ENCODE measurements at regions not wholly inside any gene's neighbourhood (a gene's known extent, or its start where the extent isn't known, plus 50 kb on each side); places are given as distances from the start of the nearest gene placed in this dataset.

DNA sequence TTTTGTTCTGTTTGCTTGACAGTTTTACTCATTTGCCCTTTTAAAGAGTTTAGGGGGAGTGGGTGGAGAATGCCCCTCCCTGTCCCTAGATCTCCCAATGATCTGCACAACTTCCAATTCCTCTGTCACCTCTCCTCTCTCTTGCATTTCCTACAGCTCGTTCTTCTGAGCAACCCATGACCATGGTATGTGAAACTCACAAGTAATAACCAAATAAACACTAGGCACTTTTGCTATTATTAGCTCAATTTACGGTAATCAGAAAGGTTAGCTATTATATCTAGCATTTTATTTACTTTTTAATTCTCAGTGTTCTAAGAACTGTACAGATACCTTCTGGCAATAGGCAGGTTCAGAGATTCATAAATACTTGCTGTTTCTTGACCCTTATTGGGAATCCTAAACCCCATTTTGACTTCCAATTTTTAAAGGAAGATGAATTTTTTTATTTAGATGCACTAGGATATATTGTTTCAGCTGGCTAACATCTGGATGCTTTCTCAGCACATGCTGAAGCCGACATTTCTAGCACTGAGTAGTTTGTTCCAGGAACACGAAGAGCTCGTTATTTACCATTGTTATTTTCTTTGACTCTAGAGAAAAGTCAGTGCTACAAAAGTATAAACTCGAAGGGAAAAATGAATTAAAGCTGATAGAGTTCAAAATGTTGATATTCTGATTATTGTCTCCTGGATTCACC is 194.7 kb upstream of the TLL1 start:
- DNase-seq = no peak

DNA sequence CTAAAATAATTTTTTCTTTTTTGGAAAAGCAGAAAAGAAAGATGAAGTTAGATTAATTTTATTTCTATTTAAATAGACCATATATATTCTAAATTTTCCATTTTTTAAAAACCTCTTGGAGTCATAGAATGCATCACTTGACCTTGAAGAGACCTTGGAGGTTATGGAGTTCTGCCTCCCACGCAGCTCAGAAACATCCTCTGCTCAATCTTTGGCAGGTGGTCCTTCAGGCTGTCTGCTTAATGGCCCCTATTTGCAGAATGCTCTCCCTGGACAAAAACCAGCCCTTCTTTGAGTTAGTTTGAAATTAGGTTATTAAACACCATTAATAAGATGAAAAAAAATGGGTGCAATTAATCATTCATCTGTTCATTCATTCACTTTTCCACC is 194.1 kb upstream of the TLL1 start:
- no peak for DNase-seq

DNA sequence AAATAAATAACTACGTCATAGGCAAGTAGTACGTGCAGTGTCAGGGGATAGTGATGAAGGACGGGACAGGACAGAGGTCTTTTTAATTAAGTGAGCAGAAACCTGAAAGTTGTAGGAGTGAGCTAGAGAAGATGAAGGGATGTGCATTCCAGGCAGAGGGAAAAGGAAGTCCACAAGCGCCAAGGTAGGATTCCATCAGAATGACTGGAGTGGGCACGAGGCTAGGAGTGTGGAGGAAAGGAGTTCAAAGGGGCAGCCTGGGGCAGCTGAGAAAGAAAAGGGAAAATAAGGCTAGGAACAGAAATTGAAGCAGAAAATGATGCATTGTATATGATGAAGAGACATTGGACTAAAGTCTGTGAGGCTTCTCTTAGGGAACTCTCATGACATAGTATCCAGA is 192.2 kb upstream of the TLL1 start:
- DNase-seq = no peak

DNA sequence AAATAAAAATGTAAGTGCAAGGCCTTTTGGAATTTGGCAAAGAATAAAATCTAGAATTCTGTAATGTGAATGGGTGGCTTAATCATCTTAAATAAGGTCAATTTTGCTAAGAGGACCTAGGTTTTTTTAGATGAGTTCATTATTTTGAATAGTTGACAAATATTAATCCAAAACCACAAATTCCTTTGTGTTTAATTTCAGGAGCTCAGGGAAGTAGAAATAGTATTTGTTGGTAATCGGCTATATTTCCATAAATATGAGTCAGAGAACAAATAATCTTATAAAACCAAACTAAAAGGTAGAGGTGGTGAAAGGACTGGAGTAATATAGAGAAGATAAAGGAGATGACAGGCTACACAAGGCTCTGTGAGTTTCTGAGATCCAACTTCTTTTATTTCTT is 190.4 kb upstream of the TLL1 start:
- DNase-seq = no peak

DNA sequence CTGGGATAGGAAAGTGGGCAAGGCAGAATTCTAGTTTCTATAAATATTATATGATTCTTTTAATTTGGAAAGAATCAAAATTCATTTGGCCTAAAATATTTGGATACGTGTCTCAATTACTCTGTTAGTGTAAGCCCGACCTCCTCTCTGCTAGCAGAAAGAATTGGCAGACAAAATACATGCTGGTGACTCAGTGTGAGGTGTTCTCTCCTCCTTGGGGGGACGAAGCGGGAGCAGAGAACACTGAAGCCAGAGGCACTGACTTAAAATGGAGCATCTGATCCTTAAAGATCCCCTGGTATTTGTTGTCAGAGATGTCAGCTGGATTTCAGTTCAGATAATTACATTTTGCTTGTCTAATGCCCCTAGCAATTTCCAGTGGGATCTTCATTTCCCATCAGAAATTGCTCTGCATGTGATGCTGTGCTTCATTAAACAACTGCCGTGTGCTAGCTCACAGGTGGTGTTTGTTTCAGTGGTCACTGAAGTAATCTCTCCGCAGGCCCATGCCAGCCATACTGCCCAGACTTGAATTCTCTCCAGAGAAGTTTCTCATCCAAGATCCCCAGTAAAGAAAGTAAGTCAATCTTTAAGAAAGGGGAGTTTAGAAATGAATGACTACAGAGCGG is 188.7 kb upstream of the TLL1 start:
- DNase-seq = no peak

DNA sequence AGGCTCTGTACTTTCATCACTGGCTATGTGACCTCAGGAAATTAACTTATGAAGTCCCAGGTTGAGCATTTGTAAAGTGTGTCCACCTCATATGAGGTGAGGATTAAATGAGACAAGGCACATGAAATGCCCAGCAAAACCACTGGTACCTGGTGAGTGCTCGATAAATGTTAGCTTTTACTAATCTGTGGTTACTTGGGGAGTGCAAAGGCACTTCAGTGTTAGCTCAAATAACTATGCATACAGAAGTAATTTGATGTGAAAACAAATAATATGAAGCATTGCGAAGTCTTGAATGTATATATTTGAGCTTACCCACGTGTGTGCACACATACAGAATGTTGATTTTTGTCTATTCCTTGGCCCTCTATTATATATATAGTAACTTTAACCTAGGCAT is 186.3 kb upstream of the TLL1 start:
- DNase-seq = no peak

DNA sequence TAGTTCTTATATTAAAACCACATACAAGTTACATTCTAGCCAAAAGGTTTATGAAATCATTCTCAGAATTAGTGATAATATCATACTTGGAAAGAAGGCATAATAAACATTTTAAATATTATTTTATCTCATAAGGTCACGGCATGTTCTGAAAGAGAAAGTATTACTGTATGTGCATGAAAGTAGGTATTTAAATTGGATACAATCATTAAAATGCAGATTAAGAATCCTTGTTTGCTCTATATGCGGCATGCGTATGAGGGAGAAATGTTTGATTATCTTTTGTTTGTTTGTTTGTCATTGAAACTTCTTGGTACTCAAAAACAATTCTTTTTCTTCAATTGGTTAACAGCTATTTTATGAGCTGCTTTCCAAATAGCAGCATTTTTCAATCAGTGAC is 183.9 kb upstream of the TLL1 start:
- no peak for DNase-seq

DNA sequence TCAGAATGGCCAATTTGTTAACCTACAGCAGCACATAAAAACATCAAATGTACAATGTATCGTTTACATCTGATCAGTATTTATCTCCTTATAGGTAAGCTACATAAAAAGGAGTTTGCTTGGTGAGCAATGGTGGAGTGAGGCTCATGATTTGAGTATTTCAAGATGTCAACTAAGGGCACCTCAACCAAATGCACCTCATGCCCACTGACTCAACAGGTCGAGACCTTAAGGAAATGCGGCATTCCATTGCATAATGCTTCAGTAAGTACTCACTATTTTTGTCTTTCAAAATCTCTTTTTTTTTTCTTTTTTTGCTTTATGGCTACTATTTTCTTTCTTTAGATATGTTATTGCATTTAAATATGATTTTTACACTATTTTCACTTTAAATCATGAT is 181.0 kb upstream of the TLL1 start:
- no peak for DNase-seq

DNA sequence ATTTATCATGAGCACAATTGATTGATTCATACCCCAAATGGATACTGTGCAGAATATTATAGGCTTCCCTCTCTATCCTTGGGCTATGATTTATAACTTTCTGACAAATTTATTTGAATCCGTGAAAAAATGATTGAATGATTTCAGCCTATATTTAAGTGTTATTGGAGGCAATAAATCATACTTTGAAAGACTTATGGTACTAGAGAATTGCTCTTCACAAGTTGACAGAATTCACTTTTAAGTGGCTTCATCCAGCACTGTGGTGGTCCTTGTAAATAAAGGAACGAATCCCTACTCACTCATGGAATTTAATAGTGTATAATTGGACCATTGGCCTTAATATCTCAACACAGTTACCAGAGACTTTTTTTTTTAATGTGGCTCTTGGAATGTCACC is 174.8 kb upstream of the TLL1 start:
- no peak for DNase-seq

DNA sequence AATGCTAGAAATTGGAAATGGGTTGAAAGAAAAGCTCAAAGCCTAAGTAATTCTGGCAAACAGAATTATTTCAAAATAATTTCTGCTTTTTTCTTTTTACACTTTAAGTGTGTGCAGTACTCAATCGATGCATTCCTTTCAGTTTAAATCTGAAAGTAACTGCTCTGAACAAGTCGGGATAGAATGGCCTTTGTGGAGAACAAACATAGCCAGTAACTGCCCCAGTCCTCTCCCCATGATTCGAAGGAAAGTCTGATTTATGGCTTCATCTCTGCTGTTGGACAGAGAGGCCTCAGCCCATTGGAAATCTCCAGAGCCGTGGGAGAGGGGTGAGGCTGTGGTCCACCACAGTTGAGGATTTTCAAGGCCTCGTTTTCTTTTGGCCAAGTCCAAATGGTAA is 174.0 kb upstream of the TLL1 start:
- DNase-seq = no peak

DNA sequence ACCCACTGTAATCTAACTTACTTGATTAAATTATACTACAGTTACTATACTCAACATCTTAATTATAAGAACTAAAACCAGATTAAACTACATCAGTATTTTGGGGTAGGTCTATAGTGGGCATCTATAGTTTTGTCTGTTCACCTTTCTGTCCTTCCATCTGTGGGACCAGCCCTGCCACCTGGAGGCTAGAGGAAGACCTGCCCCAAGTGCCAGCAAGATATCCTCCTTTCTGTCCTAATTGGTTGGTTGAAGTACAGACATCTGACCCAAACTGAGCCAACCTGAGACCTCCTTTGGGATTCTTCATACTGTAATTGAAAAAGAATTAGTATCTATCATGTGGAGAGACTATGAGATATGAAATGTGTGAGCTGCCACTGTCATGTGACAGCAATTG is 172.2 kb upstream of the TLL1 start:
- peak in 1 of 2 donors; percentile 15 for DNase-seq

DNA sequence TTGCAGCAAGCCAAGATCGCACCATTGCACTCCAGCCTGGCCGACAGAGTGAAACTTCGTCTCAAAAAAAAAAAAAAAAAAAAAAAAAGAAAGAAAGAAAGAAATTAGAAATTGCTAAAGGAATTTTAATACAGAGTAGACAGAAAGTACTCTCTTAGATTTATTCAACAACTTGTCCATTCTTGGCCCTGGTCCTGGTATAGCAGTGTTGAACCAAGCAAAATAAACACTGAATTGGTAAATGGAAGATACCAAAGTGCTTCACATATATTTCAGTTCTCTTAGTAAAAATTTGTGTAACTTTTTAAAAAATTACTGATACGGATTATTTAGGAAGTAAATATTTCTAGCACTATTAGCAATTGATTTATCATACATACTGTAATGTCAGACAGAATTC is 165.9 kb upstream of the TLL1 start:
- DNase-seq = no peak

DNA sequence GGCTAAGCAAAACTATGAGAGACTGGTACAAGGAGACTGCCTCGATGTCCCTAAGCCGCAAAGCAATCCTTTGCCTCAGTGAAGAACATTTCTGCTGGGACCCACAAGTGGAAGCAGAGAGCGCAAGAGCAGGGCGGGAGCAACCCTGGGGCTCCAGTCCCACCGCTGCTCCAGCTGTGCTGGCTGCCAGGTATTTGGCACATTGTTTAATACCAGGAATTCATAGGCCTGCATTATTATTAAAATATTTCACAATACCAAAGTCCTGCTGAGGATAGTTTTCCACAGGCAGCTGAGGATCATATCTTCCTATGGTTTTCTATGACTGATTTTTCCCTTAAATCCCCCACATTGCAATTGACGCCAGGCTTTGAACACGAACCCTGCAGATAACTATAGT is 163.5 kb upstream of the TLL1 start:
- no peak for DNase-seq

DNA sequence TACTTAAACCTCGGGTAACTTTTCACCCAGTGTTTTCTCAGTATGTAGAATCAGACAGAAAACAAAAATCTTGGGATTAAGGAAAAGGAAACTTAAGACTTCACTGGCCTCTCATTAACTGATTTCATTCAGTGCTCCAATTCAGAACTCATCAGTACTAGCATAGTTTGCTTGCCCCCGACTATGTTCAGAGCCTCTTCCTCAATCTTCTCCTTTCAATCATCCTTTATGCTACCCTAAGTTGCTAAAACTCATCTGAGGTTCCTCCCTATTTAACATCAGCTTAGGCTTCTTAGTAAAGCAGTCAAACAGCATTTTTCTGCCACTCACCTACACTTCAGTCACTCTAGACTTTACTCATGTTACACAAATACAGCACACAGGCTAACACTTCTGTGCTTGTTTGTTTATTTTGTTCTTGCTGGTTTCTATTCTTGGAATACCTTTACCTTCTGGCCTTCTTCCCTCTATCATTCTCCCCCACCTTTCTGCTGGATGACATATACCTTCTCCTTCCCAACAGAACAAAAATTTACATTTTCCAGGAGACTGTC is 163.0 kb upstream of the TLL1 start:
- no peak for DNase-seq

DNA sequence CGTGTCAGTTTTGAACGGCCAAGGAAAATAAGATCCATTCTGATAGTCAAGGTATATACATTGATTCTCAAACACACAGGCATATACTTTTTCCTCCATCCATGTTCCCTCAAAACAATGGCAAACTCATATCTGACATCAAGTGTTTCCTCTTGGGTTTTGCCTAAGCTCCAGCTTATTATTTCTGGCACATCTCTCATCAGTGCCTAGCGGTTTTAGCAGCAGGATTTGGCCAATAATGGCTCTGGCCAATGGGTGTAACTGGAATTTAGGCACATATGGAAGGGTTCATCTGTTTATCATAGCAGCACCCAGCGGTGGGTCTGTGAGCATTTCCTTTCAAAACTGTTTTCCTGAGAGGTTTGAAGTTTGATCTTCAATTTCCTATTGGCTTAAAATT is 161.6 kb upstream of the TLL1 start:
- no peak for DNase-seq

DNA sequence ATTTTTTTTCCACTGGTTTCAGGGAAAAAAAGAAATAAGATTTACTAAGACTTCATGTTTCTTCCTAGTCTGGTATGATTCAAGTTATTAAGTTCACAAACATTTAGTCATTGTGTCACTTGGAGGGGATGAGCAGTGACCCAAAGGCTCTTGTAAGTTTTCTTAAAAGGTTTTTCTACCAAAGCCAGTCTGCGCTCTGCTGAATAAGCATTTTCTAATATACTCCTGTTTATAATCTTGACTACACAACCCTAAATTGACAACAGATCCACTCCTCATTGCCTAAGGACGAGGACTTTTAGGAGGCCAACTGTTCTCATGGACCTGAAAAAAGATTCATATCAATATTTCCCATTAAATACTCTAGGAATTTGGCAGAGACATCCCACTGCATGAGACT is 161.1 kb upstream of the TLL1 start:
- DNase-seq = no peak

DNA sequence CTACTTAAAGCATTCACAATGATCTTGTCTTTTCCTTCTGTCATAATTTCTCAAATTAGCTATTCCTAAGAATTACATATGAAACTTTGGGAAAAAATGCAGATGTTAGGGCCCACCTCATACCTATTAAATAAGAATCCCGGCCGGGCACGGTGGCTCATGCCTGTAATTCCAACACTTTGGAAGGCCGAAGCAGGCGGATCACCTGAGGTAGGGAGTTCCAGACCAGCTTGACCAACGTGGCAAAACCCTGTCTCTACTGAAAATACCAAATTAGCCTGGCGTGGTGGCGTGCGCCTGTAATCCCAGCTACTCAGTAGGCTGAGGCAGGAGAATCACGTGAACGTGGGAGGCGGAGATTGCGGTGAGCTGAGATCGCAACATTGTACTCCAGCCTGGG is 158.4 kb upstream of the TLL1 start:
- no peak for DNase-seq

DNA sequence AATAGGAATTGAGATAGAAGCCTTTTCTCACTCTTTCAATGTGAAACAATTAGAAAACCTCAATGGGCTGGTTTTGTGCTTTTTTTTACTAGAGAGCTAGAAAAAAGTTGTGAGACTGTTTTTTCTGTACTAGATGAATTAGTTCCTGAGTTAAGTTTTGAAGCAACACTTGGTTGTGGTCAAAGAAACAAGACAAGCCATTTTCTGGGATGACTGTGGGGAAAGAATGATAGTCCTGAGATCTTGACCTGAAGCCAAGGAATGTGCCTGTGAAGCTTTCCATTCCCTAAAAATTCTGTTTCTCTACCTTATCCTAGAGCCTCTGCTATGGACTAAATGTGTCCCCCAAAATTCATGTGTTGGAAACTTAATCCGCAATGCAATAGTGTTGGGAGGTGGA is 157.8 kb upstream of the TLL1 start:
- no peak for DNase-seq

DNA sequence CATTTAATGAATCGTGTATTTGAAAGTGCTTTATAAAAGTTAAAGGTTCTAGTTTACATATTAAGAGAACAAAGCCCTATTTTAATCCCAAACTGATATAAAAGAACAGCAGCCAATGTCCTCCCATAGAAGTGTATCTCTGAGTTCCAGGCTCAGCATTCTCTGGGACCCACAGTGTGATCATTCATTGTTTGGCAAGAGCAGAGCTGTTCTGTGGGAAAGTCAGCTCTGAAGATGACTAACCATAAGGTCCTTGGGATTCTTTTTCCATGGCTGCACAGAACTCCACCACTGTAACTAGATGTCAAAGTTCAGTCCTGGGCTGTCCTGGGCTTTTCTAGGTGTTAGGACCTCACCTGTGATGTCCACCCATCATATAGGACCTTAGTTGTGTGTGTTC is 157.0 kb upstream of the TLL1 start:
- no peak for DNase-seq

DNA sequence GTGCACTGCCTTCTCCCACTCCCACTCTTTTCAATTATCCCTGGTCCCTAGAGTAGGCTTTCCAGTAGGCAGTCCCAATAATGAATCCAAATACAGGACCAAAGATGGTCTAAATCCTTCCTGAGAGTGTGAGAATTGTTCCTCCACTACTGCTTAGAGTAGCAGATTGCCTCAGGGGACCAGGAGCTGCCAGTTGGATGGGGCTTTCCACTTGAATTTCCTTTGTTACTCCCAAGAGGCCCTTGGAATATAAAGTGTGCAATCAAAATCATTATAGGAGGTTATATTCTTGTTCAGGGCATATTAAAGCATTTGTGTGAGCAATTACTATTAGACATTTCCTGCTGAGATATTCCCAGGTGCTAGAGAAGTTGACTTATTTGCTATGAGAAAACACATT is 156.6 kb upstream of the TLL1 start:
- no peak for DNase-seq

DNA sequence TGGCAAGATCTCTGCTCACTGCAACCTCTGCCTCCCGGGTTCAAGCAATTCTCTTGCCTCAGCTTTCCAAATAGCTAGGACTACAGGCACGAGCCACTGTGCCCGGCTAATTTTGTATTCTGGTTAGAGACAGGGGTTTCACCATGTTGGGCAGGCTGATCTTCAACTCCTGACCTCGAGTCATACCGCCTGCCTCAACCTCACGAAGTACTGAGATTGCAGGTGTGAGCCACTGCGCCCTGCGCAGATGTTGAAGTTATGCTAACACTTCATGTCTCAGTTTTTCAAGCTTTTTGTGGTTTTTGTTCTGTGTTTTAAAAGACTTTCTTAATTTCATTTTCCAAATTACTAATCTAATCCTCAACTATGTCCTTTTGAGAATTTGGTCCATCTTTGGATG is 154.4 kb upstream of the TLL1 start:
- DNase-seq = no peak

DNA sequence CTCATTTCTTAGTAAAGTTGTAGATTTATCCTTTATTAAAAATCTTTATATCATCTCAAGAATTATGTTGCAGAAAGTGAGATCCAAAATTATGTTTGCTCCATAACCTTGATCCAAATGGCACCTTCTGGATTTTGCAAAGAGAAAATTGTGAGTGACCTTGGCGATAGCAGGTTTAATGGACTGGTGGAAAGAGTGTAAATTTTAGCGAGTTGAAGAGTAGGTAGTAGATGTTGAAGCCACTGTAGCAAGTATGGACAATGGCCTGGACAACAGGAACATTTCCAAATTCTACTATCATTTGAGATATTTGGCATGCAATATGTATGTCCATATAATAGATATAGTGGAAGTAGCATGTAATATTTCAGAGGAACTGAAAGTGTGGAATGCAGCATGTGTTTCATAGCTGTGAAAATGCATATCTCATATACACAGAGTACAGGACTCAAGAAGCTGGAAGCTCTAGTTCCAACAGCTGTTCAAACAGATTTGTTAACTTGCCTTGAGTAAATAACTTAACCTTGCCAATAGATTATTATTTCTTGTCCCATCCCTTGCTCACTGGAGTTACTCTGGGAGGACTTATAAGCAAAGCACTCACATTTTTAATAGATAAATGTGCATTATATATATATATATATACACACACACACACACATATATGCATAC is 152.5 kb upstream of the TLL1 start:
- DNase-seq = no peak

DNA sequence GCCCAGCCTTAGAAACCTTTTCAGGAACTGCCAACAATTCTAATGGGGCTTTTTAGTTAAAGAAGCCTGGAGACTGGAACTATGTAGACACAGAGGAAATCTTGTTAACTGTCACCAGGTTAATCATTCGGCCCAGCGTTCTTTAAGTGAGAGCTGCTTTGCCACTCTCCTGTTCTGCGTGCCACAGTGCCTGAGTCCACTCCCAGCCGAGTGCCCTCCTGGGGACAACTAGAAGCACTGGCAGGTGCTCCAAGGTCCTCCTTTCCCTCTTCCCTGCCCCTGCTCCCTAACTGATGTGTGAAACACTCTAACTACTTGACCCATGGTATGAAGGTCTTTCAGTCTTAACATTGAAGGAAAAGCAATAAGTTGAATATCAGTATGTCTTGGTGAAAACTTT is 151.2 kb upstream of the TLL1 start:
- no peak for DNase-seq

DNA sequence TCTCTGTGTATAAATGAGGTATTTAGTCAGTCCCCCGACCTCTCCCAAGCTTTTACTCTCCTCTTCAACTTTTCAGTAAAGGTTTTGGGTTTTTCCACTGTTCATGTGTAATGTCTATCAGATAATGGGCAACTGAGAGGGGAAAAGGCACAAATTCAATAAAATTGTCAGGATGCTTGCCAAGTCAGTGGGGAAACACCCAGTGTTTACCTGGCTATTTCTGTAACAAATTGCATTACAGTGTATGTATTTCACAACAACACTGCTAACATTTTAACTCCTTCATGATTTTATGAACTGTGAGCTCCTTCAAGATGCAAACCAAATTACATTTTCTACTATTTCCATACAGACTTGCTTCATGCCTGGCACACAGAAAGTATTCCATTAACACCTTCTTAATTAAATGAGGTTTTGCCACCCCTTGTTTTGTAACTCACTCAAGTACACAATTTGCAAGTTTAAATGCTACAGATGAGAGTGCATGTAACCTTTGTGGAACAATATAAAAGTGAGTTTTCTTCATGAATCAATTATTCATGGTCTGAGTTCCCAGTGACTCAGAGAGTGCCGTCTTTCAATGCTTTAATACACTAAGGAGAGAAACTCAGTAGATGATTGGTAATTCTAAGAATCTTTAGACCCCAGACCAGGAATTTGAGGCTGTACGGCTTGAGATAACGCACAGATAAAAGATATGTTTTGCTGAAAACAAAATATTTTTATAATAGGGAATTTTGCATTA is 149.8 kb upstream of the TLL1 start:
- DNase-seq = no peak

Measured in CD4-positive, alpha-beta T cell treated with Interleukin-1 beta for 1 hour (primary cell).